MM.1S (cell line): ENCODE measurements at regions not wholly inside any gene's neighbourhood (a gene's known extent, or its start where the extent isn't known, plus 50 kb on each side); places are given as distances from the start of the nearest gene placed in this dataset.

Source experiments
- DNase-seq: peaks from one replicate; pipeline ENCODE4 v3.0.0-alpha.2; 2015
- H2AFZ ChIP-seq: fragments of 300-600 bp; sonication (generic); 2 replicates; pipeline ENCODE4 v1.6.0; 2016; ENCODE audit warnings: antibody characterized with exemption, low read length
- H3F3A ChIP-seq: fragments of 300-600 bp; sonication (generic); 2 replicates; pipeline ENCODE4 v1.6.1; 2016; ENCODE audit warnings: mild to moderate bottlenecking, antibody characterized with exemption, low read length, moderate library complexity, mixed read lengths; ENCODE audit not compliant: insufficient read depth
- H3K27ac ChIP-seq: fragments of 300-600 bp; sonication (generic); 2 replicates; pipeline ENCODE4 v1.5.1; 2016; ENCODE audit warnings: mild to moderate bottlenecking, low read length
- H3K27me3 ChIP-seq: fragments of 300-600 bp; sonication (generic); replicated peaks from 2 replicates; pipeline ENCODE4 v1.6.0; 2016; ENCODE audit warnings: low read length; ENCODE audit not compliant: insufficient read depth
- H3K36me3 ChIP-seq: fragments of 300-600 bp; sonication (generic); replicated peaks from 2 replicates; pipeline ENCODE4 v1.6.1; 2016; ENCODE audit warnings: mild to moderate bottlenecking, low read length, mixed read lengths; ENCODE audit not compliant: insufficient read depth
- H3K4me1 ChIP-seq: fragments of 300-600 bp; sonication (generic); 2 replicates; pipeline ENCODE4 v1.6.1; 2016; ENCODE audit warnings: low read length, mixed read lengths
- H3K4me2 ChIP-seq: fragments of 300-600 bp; sonication (generic); 2 replicates; pipeline ENCODE4 v1.6.0; 2016; ENCODE audit warnings: low read depth, low read length
- H3K4me3 ChIP-seq: fragments of 300-600 bp; sonication (generic); 2 replicates; pipeline ENCODE4 v1.5.1; 2016; ENCODE audit warnings: low read length, mixed read lengths
- H3K79me2 ChIP-seq: fragments of 300-600 bp; sonication (generic); 2 replicates; pipeline ENCODE4 v1.6.1; 2016; ENCODE audit warnings: mixed run types, low read length, mixed read lengths
- H3K9ac ChIP-seq: fragments of 300-600 bp; sonication (generic); 2 replicates; pipeline ENCODE4 v1.6.1; 2016; ENCODE audit warnings: low read length, mixed read lengths
- H3K9me2 ChIP-seq: fragments of 300-600 bp; sonication (generic); replicated peaks from 2 replicates; pipeline ENCODE4 v1.6.1; 2016; ENCODE audit warnings: mild to moderate bottlenecking, low read length, mixed read lengths; ENCODE audit not compliant: insufficient read depth
- H3K9me3 ChIP-seq: fragments of 300-600 bp; sonication (generic); replicated peaks from 2 replicates; pipeline ENCODE4 v1.6.1; 2016; ENCODE audit warnings: mild to moderate bottlenecking, low read length, mixed read lengths; ENCODE audit not compliant: insufficient read depth
- H4K20me1 ChIP-seq: fragments of 300-600 bp; sonication (generic); 2 replicates; pipeline ENCODE4 v1.6.1; 2016; ENCODE audit warnings: mild to moderate bottlenecking, low read length, moderate library complexity, mixed read lengths; ENCODE audit not compliant: insufficient read depth
- EZH2 ChIP-seq: fragments of 300-600 bp; sonication (generic); optimal IDR thresholded peaks from 2 replicates; pipeline ENCODE3; 2017; ENCODE audit warnings: low read depth, mild to moderate bottlenecking, antibody characterized with exemption, low read length, mixed read lengths
- EZH2phosphoT487 ChIP-seq: fragments of 300-600 bp; sonication (generic); IDR thresholded peaks from 2 replicates; pipeline ENCODE4 v1.6.1; 2018; ENCODE audit warnings: antibody characterized with exemption, low read length
- TF ChIP-seq, protein P1 (sequence below): fragments of 300-600 bp; sonication (generic); IDR thresholded peaks from 2 replicates; pipeline ENCODE4 v1.5.1; 2016; ENCODE audit warnings: antibody characterized with exemption, low read length, mixed read lengths

GRCh38 chr18:40208958-40209357 lies 1746.1 kb upstream of the PIK3C3 start:
- no peaks in the 10 kb centered on the region for H3K79me2 ChIP-seq
- no peaks in the 10 kb centered on the region for H3K27me3 ChIP-seq
- H3K4me1 ChIP-seq, result no peaks in the 10 kb centered on the region
- H3K4me3 ChIP-seq, result no peak overlapping the region
- no peaks in the 10 kb centered on the region for H3K9me2 ChIP-seq
- DNase-seq, result no peak
- TF ChIP-seq, protein P1, sequence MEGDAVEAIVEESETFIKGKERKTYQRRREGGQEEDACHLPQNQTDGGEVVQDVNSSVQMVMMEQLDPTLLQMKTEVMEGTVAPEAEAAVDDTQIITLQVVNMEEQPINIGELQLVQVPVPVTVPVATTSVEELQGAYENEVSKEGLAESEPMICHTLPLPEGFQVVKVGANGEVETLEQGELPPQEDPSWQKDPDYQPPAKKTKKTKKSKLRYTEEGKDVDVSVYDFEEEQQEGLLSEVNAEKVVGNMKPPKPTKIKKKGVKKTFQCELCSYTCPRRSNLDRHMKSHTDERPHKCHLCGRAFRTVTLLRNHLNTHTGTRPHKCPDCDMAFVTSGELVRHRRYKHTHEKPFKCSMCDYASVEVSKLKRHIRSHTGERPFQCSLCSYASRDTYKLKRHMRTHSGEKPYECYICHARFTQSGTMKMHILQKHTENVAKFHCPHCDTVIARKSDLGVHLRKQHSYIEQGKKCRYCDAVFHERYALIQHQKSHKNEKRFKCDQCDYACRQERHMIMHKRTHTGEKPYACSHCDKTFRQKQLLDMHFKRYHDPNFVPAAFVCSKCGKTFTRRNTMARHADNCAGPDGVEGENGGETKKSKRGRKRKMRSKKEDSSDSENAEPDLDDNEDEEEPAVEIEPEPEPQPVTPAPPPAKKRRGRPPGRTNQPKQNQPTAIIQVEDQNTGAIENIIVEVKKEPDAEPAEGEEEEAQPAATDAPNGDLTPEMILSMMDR, result no peak
- TF ChIP-seq EZH2phosphoT487, result no peak
- no peak for TF ChIP-seq EZH2
- H3K27ac ChIP-seq, result no peak overlapping the region
- no peak overlapping the region for H2AFZ ChIP-seq
- no peaks in the 10 kb centered on the region for H3K36me3 ChIP-seq
- no peaks in the 10 kb centered on the region for H3F3A ChIP-seq
- no peaks in the 10 kb centered on the region for H4K20me1 ChIP-seq
- H3K9me3 ChIP-seq, result no peaks in the 10 kb centered on the region
- no peak overlapping the region for H3K4me2 ChIP-seq
- H3K9ac ChIP-seq, result no peak overlapping the region

GRCh38 chr18:40197711-40198110 lies 1757.3 kb upstream of the PIK3C3 start:
- no peaks in the 10 kb centered on the region for H3K4me1 ChIP-seq
- no peak overlapping the region for H3K4me3 ChIP-seq
- TF ChIP-seq, protein P1, result no peak
- TF ChIP-seq EZH2 (no peak), EZH2phosphoT487 (no peak)
- H3K4me2 ChIP-seq, result no peak overlapping the region
- no peaks in the 10 kb centered on the region for H3K27me3 ChIP-seq
- H3K79me2 ChIP-seq, result no peaks in the 10 kb centered on the region
- DNase-seq, result no peak
- H3K9me3 ChIP-seq, result no peaks in the 10 kb centered on the region
- no peaks in the 10 kb centered on the region for H3K36me3 ChIP-seq
- no peaks in the 10 kb centered on the region for H3F3A ChIP-seq
- H3K27ac ChIP-seq, result no peak overlapping the region
- H2AFZ ChIP-seq, result no peak overlapping the region
- no peaks in the 10 kb centered on the region for H4K20me1 ChIP-seq
- H3K9ac ChIP-seq, result no peak overlapping the region
- no peaks in the 10 kb centered on the region for H3K9me2 ChIP-seq

GRCh38 chr18:40186677-40187076 lies 1768.4 kb upstream of the PIK3C3 start:
- Histone ChIP-seq H3K36me3 (no peaks in the 10 kb centered on the region), H3K27ac (no peak overlapping the region), H3K4me1 (no peaks in the 10 kb centered on the region), H3K9ac (no peak overlapping the region), H3F3A (no peaks in the 10 kb centered on the region), H4K20me1 (no peaks in the 10 kb centered on the region), H3K9me2 (no peaks in the 10 kb centered on the region), H3K4me3 (no peak overlapping the region), H2AFZ (no peak overlapping the region), H3K9me3 (no peaks in the 10 kb centered on the region), H3K27me3 (no peaks in the 10 kb centered on the region), H3K4me2 (no peak overlapping the region), H3K79me2 (no peaks in the 10 kb centered on the region)
- DNase-seq, result no peak
- TF ChIP-seq, protein P1, result no peak
- TF ChIP-seq EZH2phosphoT487 (no peak), EZH2 (no peak)
